Breast epithelium (tissue), 3 donors: ENCODE measurements at regions not wholly inside any gene's neighbourhood (a gene's known extent, or its start where the extent isn't known, plus 50 kb on each side); places are given as distances from the start of the nearest gene placed in this dataset.

ENCODE experiments used
- CTCF ChIP-seq, 3 donors: fragments of 450-650 bp; IDR thresholded peaks; one replicate each; pipeline ENCODE4 v1.5.1; 2016 to 2017; ENCODE audit warnings: antibody characterized with exemption in 3 of 3, mild to moderate bottlenecking in 3 of 3, moderate library complexity in 3 of 3
- POLR2A ChIP-seq: fragments of 450-650 bp; IDR thresholded peaks from one replicate; pipeline ENCODE4 v1.6.1; 2016; ENCODE audit warnings: antibody characterized with exemption, mild to moderate bottlenecking, moderate library complexity
- POLR2AphosphoS5 ChIP-seq, 3 donors: sonication (generic); formaldehyde crosslinking; IDR thresholded peaks; one replicate each; pipeline ENCODE4 v1.6.1; 2017; ENCODE audit warnings: antibody characterized with exemption in 3 of 3

- no peak for TF ChIP-seq CTCF (IDR thresholded peaks at IDR 0.05)
- no peak for TF ChIP-seq POLR2A
- no peak for TF ChIP-seq POLR2AphosphoS5 (IDR thresholded peaks at IDR 0.05)
Observed at GRCh38 chr9:73782166-73782565, 630.5 kb downstream of the ANXA1 start.
